ENCODE measurements at regions not wholly inside any gene's neighbourhood (a gene's known extent, or its start where the extent isn't known, plus 50 kb on each side); places are given as distances from the start of the nearest gene placed in this dataset.
A peak's percentile ranks its signal among the peaks of the same experiment; 100 is the strongest.

DNA sequence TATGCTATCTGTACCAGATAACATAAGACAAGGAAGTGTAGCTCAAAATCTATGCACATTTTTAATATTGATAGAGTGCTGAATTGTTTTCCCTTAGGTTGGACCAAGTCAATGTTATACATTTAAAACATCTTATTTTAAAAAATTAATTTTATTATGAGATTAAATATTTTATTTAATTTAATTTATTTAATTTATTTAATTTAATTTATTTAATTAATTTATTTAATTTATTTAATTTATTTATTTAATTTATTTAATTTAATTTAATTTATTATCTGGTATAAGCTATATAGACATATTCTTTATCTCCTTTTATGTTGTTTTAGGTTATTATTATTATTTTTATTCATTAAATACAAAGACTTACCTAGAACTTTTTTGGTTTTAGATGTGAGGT, 551.7 kb upstream of the LRRTM1 start:
- no peaks in the 10 kb centered on the region for H3F3A ChIP-seq (ENCODE audit: insufficient read depth)
- no peak overlapping the region for H3K4me3 ChIP-seq (ENCODE audit: insufficient read depth, low read length, poor library complexity, severe bottlenecking)
- H2AFZ ChIP-seq (ENCODE audit: low read depth, low read length, severe bottlenecking): no peak overlapping the region
- no peak overlapping the region for H3K27ac ChIP-seq (ENCODE audit: low read depth, low read length)
- no peak overlapping the region for H3K4me2 ChIP-seq (ENCODE audit: low read depth, low read length, poor library complexity, severe bottlenecking)
- no peaks in the 10 kb centered on the region for H3K9me2 ChIP-seq (replicated peaks; ENCODE audit: insufficient read depth, low read length)
- H3K9me3 ChIP-seq (ENCODE audit: insufficient read depth, low read length): no peaks in the 10 kb centered on the region
- no peaks in the 10 kb centered on the region for H3K36me3 ChIP-seq (ENCODE audit: low read length)
- no peaks in the 10 kb centered on the region for H3K27me3 ChIP-seq (ENCODE audit: low read length)
- H3K9ac ChIP-seq (ENCODE audit: low read length): no peak overlapping the region
- H4K20me1 ChIP-seq (ENCODE audit: low read depth, low read length): no peaks in the 10 kb centered on the region
- no peaks in the 10 kb centered on the region for H3K79me2 ChIP-seq (ENCODE audit: insufficient read depth, low read length)
- TF ChIP-seq CTCF (IDR thresholded peaks at IDR 0.05; ENCODE audit: insufficient read depth, low read length, poor library complexity, severe bottlenecking): no peak

- no peak overlapping the region for H3K9ac ChIP-seq (ENCODE audit: low read length)
- H3K36me3 ChIP-seq (ENCODE audit: low read length): no peaks in the 10 kb centered on the region
- no peaks in the 10 kb centered on the region for H3K27me3 ChIP-seq (ENCODE audit: low read length)
- H3K4me2 ChIP-seq (ENCODE audit: low read depth, low read length, poor library complexity, severe bottlenecking): no peak overlapping the region
- H2AFZ ChIP-seq (ENCODE audit: low read depth, low read length, severe bottlenecking): no peak overlapping the region
- no peaks in the 10 kb centered on the region for H3K9me3 ChIP-seq (ENCODE audit: insufficient read depth, low read length)
- H4K20me1 ChIP-seq (ENCODE audit: low read depth, low read length): no peaks in the 10 kb centered on the region
- no peaks in the 10 kb centered on the region for H3K9me2 ChIP-seq (replicated peaks; ENCODE audit: insufficient read depth, low read length)
- no peak overlapping the region for H3K27ac ChIP-seq (ENCODE audit: low read depth, low read length)
- no peaks in the 10 kb centered on the region for H3K79me2 ChIP-seq (ENCODE audit: insufficient read depth, low read length)
- TF ChIP-seq CTCF (IDR thresholded peaks at IDR 0.05; ENCODE audit: insufficient read depth, low read length, poor library complexity, severe bottlenecking) (no peak), EZH2phosphoT487 (conservative IDR thresholded peaks at IDR 0.05; ENCODE audit: low read length) (no peak)
- H3F3A ChIP-seq (ENCODE audit: insufficient read depth): no peaks in the 10 kb centered on the region
- H3K4me3 ChIP-seq (ENCODE audit: insufficient read depth, low read length, poor library complexity, severe bottlenecking): no peak overlapping the region
Observed at GRCh38 chr2:80854831-80855230, 550.3 kb upstream of the LRRTM1 start.

- Histone ChIP-seq H3K9me2 (replicated peaks; ENCODE audit: insufficient read depth, low read length) (no peaks in the 10 kb centered on the region), H3K4me3 (ENCODE audit: insufficient read depth, low read length, poor library complexity, severe bottlenecking) (no peak overlapping the region), H4K20me1 (ENCODE audit: low read depth, low read length) (no peaks in the 10 kb centered on the region), H3K27ac (ENCODE audit: low read depth, low read length) (no peak overlapping the region), H3K9ac (ENCODE audit: low read length) (no peak overlapping the region), H3K27me3 (ENCODE audit: low read length) (no peaks in the 10 kb centered on the region), H3K36me3 (ENCODE audit: low read length) (no peaks in the 10 kb centered on the region), H2AFZ (ENCODE audit: low read depth, low read length, severe bottlenecking) (no peak overlapping the region), H3F3A (ENCODE audit: insufficient read depth) (no peaks in the 10 kb centered on the region), H3K9me3 (ENCODE audit: insufficient read depth, low read length) (no peaks in the 10 kb centered on the region), H3K4me2 (ENCODE audit: low read depth, low read length, poor library complexity, severe bottlenecking) (peak overlapping the region; percentile 24), H3K79me2 (ENCODE audit: insufficient read depth, low read length) (no peaks in the 10 kb centered on the region)
- TF ChIP-seq EZH2phosphoT487 (conservative IDR thresholded peaks at IDR 0.05; ENCODE audit: low read length) (no peak), CTCF (IDR thresholded peaks at IDR 0.05; ENCODE audit: insufficient read depth, low read length, poor library complexity, severe bottlenecking) (peak; percentile 14)
Observed at GRCh38 chr2:80852808-80853139, 548.2 kb upstream of the LRRTM1 start.

All from SU-DHL-6 (cell line).